MM.1S (cell line): ENCODE measurements at regions not wholly inside any gene's neighbourhood (a gene's known extent, or its start where the extent isn't known, plus 50 kb on each side); places are given as distances from the start of the nearest gene placed in this dataset.

Experiments used
- CTCF ChIP-seq: fragments of 300-600 bp; sonication (generic); IDR thresholded peaks from 2 replicates; pipeline ENCODE4 v1.5.1; 2016; ENCODE audit warnings: antibody characterized with exemption, low read length, mixed read lengths
- EZH2 ChIP-seq: fragments of 300-600 bp; sonication (generic); optimal IDR thresholded peaks from 2 replicates; pipeline ENCODE3; 2017; ENCODE audit warnings: low read depth, mild to moderate bottlenecking, antibody characterized with exemption, low read length, mixed read lengths
- EZH2phosphoT487 ChIP-seq: fragments of 300-600 bp; sonication (generic); IDR thresholded peaks from 2 replicates; pipeline ENCODE4 v1.6.1; 2018; ENCODE audit warnings: antibody characterized with exemption, low read length

- no peak for TF ChIP-seq CTCF
- TF ChIP-seq EZH2: no peak
- TF ChIP-seq EZH2phosphoT487: no peak
Observed at GRCh38 chr20:56903421-56903820, 274.3 kb downstream of the TFAP2C start.
